ENCODE measurements at regions not wholly inside any gene's neighbourhood (a gene's known extent, or its start where the extent isn't known, plus 50 kb on each side); places are given as distances from the start of the nearest gene placed in this dataset.

DNA sequence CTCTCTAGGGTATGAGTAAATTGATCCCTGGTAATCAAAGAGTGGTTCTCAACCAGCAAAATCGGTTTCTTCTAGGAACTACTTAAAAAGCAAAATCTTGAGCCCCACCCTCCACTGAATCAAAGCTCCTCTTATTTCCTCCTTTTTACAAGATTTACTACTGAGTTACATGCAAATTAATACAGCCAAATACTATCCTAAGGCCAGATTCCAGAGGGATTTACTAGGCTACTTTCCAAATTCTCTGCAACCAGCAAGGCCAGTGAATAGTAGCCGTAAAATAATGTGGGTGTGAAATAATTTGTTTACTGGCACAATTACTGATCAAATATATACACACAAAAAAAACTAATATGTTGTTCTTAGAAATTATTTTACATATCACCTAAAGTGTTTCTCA, 1583.8 kb downstream of the NCAM2 start:
- Histone ChIP-seq H3K4me3 (ENCODE audit: low read length) (no peak overlapping the region), H3K4me1 (ENCODE audit: control insufficient read depth in 2 of 2, insufficient read depth in 2 of 2, low read length in 2 of 2) (no peaks in the 10 kb centered on the region), H3K9me3 (ENCODE audit: control insufficient read depth in 2 of 3, low read length in 3 of 3) (no peaks in the 10 kb centered on the region), H3K27me3 (ENCODE audit: control insufficient read depth in 2 of 2, insufficient read depth in 2 of 2, low read length in 2 of 2) (no peaks in the 10 kb centered on the region), H3K36me3 (ENCODE audit: control insufficient read depth in 2 of 3, insufficient read depth in 3 of 3, low read length in 3 of 3) (no peaks in the 10 kb centered on the region), H3K27ac (ENCODE audit: low read depth, low read length) (no peak overlapping the region)
- POLR2A ChIA-PET: no interaction called here
- peaks cover 0 to 10% (median 0%) of the 10 kb centered on the region in 11 donors for H3K9me3 Mint-ChIP-seq
- ATAC-seq: no peak
- no peaks in the 10 kb centered on the region for H3K36me3 Mint-ChIP-seq
- CTCF ChIA-PET: no interaction called here
- H3K4me1 Mint-ChIP-seq: no peaks in the 10 kb centered on the region
- no peak overlapping the region for H3K4me3 Mint-ChIP-seq
- no peak overlapping the region for H3K27ac Mint-ChIP-seq
- intact Hi-C loops (cut with micrococcal nuclease): no loop called here
- no peaks in the 10 kb centered on the region for H3K27me3 Mint-ChIP-seq
- DNase-seq: no peak

DNA sequence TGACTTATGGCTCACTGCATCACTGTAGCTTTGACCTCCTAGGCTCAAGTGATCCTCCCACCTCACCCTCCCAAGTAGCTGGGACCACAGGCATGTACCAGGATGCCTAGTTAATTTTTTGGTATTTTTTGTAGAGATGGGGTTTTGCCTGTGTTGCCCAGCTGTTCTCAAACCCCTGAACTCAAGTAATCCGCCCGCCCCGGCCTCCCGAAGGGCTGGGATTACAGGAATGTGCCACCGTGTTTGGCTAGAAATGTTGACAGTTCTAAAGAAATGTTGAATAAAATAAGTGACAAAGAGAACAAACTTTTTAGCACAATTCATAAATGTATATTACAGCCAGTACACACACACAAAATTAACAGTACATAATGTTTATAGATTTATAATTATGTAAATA, 1586.1 kb downstream of the NCAM2 start:
- Mint-ChIP-seq H3K27ac (no peak overlapping the region), H3K27me3 (no peaks in the 10 kb centered on the region), H3K9me3 (peaks cover 0 to 10% (median 0%) of the 10 kb centered on the region in 11 donors), H3K36me3 (no peaks in the 10 kb centered on the region), H3K4me3 (no peak overlapping the region), H3K4me1 (no peaks in the 10 kb centered on the region)
- CTCF ChIA-PET: interaction anchor here (0.7 kb wide), 1 partner anchor 39 kb away, joined by 3 read pairs; no protein-coding TSS in a partner anchor
- H3K9me3 ChIP-seq (ENCODE audit: control insufficient read depth in 2 of 3, low read length in 3 of 3): no peaks in the 10 kb centered on the region
- intact Hi-C loops (cut with micrococcal nuclease): no loop called here
- no peaks in the 10 kb centered on the region for H3K27me3 ChIP-seq (ENCODE audit: control insufficient read depth in 2 of 2, insufficient read depth in 2 of 2, low read length in 2 of 2)
- DNase-seq (no peak), ATAC-seq (no peak)
- no peak overlapping the region for H3K4me3 ChIP-seq (ENCODE audit: low read length)
- POLR2A ChIA-PET: no interaction called here
- no peaks in the 10 kb centered on the region for H3K36me3 ChIP-seq (ENCODE audit: control insufficient read depth in 2 of 3, insufficient read depth in 3 of 3, low read length in 3 of 3)
- H3K4me1 ChIP-seq (ENCODE audit: control insufficient read depth in 2 of 2, insufficient read depth in 2 of 2, low read length in 2 of 2): no peaks in the 10 kb centered on the region
- H3K27ac ChIP-seq (ENCODE audit: low read depth, low read length): no peak overlapping the region

DNA sequence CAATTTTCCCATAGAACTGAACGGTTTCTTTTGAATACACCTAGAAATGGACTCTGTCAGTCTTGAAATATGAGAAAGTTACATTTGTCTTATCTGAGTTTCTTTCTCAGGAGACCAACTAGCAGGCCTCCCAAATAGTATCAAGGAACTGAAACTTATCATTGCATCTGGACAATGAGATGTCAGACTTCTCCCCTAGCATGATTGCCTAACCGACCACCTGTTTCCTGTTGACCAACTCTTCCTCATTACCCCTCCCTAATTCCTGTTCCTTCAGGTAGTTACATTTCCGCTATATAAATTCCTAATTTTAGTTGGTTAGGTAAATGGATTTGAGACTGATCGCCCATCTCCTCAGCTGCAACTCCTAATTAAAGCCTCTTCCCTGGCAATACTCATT, 1587.3 kb downstream of the NCAM2 start:
- H3K4me1 ChIP-seq (ENCODE audit: control insufficient read depth in 2 of 2, insufficient read depth in 2 of 2, low read length in 2 of 2): no peaks in the 10 kb centered on the region
- ChIA-PET POLR2A (no interaction called here), CTCF (no interaction called here)
- H3K27me3 ChIP-seq (ENCODE audit: control insufficient read depth in 2 of 2, insufficient read depth in 2 of 2, low read length in 2 of 2): no peaks in the 10 kb centered on the region
- Mint-ChIP-seq H3K36me3 (no peaks in the 10 kb centered on the region), H3K4me3 (no peak overlapping the region), H3K4me1 (no peaks in the 10 kb centered on the region), H3K9me3 (peaks cover 0 to 10% (median 0%) of the 10 kb centered on the region in 11 donors), H3K27ac (no peak overlapping the region), H3K27me3 (no peaks in the 10 kb centered on the region)
- intact Hi-C loops (cut with micrococcal nuclease): no loop called here
- no peak for ATAC-seq
- no peak overlapping the region for H3K4me3 ChIP-seq (ENCODE audit: low read length)
- H3K9me3 ChIP-seq (ENCODE audit: control insufficient read depth in 2 of 3, low read length in 3 of 3): no peaks in the 10 kb centered on the region
- no peaks in the 10 kb centered on the region for H3K36me3 ChIP-seq (ENCODE audit: control insufficient read depth in 2 of 3, insufficient read depth in 3 of 3, low read length in 3 of 3)
- H3K27ac ChIP-seq (ENCODE audit: low read depth, low read length): no peak overlapping the region
- no peak for DNase-seq

DNA sequence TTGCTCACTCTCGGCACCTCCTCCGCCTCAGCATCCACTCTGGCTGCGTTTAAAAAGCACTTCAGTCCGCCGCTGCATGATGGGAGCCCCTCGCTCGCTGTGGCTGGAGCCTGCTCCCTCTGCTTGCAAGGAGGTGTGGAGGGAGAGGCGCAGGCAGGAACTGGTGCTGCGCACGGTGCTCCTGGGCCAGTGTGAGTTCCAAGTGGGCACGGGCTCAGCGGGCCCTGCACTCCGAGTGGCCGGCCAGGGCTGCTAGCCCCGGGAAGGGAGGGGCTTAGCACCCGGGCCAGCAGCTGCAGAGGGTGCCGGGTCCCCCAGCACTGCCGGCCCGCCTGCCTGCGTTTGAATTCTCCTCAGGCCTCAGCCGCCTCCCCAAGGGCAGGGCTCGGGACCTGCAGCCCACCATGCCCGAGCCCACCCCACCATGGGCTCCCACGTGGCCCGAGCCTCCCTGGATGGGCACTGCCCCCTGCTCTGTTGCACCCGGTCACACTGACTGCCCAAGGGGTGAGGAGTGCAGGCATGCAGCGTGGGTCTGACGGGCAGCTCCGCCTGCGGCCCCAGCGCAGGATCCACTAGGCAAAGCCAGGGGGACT, 1599.5 kb downstream of the NCAM2 start:
- H3K27ac ChIP-seq (ENCODE audit: low read depth, low read length): no peak overlapping the region
- H3K27ac Mint-ChIP-seq: no peak overlapping the region
- ATAC-seq (no peak), DNase-seq (no peak)
- H3K4me1 ChIP-seq (ENCODE audit: control insufficient read depth in 2 of 2, insufficient read depth in 2 of 2, low read length in 2 of 2): no peaks in the 10 kb centered on the region
- H3K36me3 Mint-ChIP-seq: no peaks in the 10 kb centered on the region
- H3K9me3 Mint-ChIP-seq: peaks cover 0 to 22% (median 2%) of the 10 kb centered on the region in 11 donors
- H3K4me3 Mint-ChIP-seq: no peak overlapping the region
- H3K9me3 ChIP-seq (ENCODE audit: control insufficient read depth in 2 of 3, low read length in 3 of 3): no peaks in the 10 kb centered on the region
- no peak overlapping the region for H3K4me3 ChIP-seq (ENCODE audit: low read length)
- H3K36me3 ChIP-seq (ENCODE audit: control insufficient read depth in 2 of 3, insufficient read depth in 3 of 3, low read length in 3 of 3): no peaks in the 10 kb centered on the region
- ChIA-PET POLR2A (no interaction called here), CTCF (no interaction called here)
- intact Hi-C loops (cut with micrococcal nuclease): no loop called here
- H3K4me1 Mint-ChIP-seq: no peaks in the 10 kb centered on the region
- H3K27me3 Mint-ChIP-seq: no peaks in the 10 kb centered on the region
- no peaks in the 10 kb centered on the region for H3K27me3 ChIP-seq (ENCODE audit: control insufficient read depth in 2 of 2, insufficient read depth in 2 of 2, low read length in 2 of 2)

DNA sequence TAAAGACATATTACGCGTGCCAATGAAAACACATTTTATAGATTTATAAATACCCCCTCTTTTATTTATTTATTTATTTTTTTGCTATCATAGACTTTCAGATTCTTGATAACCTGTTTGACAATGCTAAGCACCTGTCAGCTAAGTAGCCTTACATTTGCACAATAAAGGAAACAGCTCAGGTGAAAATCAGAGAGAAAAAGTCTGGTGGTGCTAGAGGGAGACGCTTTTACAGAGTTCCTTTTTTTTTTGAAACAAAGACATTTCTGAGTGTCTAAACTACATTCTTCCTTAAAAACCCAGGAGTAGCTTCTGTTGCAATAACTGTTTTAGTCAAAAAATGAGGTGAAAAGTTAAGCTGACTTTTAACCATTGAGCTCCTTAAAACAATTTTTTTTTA, 1611.6 kb downstream of the NCAM2 start:
- H3K27me3 ChIP-seq (ENCODE audit: control insufficient read depth in 2 of 2, insufficient read depth in 2 of 2, low read length in 2 of 2): no peaks in the 10 kb centered on the region
- Mint-ChIP-seq H3K36me3 (no peaks in the 10 kb centered on the region), H3K4me3 (no peak overlapping the region), H3K27me3 (peaks cover 0 to 3% (median 0%) of the 10 kb centered on the region in 5 donors), H3K4me1 (no peaks in the 10 kb centered on the region), H3K27ac (no peak overlapping the region), H3K9me3 (peaks cover 0 to 5% (median 0%) of the 10 kb centered on the region in 11 donors)
- no peak overlapping the region for H3K27ac ChIP-seq (ENCODE audit: low read depth, low read length)
- CTCF ChIA-PET: interaction anchor here (0.6 kb wide), 1 partner anchor 185 kb away, joined by 3 read pairs; no protein-coding TSS in a partner anchor
- no peaks in the 10 kb centered on the region for H3K9me3 ChIP-seq (ENCODE audit: control insufficient read depth in 2 of 3, low read length in 3 of 3)
- ATAC-seq (no peak), DNase-seq (no peak)
- intact Hi-C loops (cut with micrococcal nuclease): no loop called here
- no peak overlapping the region for H3K4me3 ChIP-seq (ENCODE audit: low read length)
- H3K4me1 ChIP-seq (ENCODE audit: control insufficient read depth in 2 of 2, insufficient read depth in 2 of 2, low read length in 2 of 2): no peaks in the 10 kb centered on the region
- POLR2A ChIA-PET: no interaction called here
- no peaks in the 10 kb centered on the region for H3K36me3 ChIP-seq (ENCODE audit: control insufficient read depth in 2 of 3, insufficient read depth in 3 of 3, low read length in 3 of 3)

DNA sequence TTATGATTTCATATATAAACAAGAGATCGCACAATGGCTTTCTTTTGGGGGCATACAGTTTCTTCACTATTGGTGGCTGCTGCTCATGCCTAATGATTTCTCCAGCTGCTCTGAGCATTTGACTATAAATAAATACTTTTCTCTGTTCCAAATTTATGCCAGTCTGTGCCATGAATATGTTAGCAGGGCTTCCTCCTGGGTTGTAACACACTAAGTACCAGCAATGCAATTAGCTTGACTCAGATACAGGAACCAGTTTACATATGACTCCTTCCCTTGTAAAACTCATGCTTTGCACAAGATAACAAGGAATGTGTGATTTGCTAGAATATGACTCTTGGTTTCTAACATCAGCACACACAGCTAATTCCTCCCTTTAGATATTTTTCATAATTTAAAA, 1629.7 kb downstream of the NCAM2 start:
- H3K27me3 Mint-ChIP-seq: no peaks in the 10 kb centered on the region
- Histone ChIP-seq H3K4me3 (ENCODE audit: low read length) (no peak overlapping the region), H3K27me3 (ENCODE audit: control insufficient read depth in 2 of 2, insufficient read depth in 2 of 2, low read length in 2 of 2) (no peaks in the 10 kb centered on the region), H3K4me1 (ENCODE audit: control insufficient read depth in 2 of 2, insufficient read depth in 2 of 2, low read length in 2 of 2) (no peaks in the 10 kb centered on the region), H3K36me3 (ENCODE audit: control insufficient read depth in 2 of 3, insufficient read depth in 3 of 3, low read length in 3 of 3) (no peaks in the 10 kb centered on the region), H3K9me3 (ENCODE audit: control insufficient read depth in 2 of 3, low read length in 3 of 3) (no peaks in the 10 kb centered on the region), H3K27ac (ENCODE audit: low read depth, low read length) (no peak overlapping the region)
- ChIA-PET CTCF (no interaction called here), POLR2A (no interaction called here)
- H3K4me3 Mint-ChIP-seq: no peak overlapping the region
- DNase-seq (no peak), ATAC-seq (no peak)
- no peaks in the 10 kb centered on the region for H3K4me1 Mint-ChIP-seq
- peaks cover 0 to 12% (median 0%) of the 10 kb centered on the region in 11 donors for H3K9me3 Mint-ChIP-seq
- no peak overlapping the region for H3K27ac Mint-ChIP-seq
- intact Hi-C loops (cut with micrococcal nuclease): no loop called here
- H3K36me3 Mint-ChIP-seq: no peaks in the 10 kb centered on the region

DNA sequence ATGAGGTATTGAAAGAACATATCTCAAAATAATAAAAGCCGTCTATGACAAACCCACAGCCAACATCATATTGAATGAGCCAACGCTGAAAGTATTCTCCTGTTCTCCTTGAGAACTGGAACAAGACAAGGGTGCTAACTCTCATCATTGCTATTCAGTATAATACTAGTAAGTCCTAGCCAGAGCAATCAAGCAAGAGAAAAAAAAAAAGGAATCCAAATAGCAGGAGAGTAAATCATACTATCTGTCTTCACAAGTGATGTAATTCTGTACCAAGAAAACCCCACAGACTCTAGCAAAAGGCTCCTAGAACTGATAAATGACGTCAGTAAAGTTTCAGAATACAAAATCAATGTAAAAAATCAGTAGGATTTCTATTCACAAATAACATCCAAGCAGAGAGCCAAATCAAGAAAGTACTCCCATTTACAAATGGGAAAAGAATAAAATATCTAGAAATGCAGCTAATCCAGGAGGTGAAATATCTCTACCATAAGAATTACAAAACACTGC, 1632.8 kb downstream of the NCAM2 start:
- DNase-seq (no peak), ATAC-seq (no peak)
- intact Hi-C loops (cut with micrococcal nuclease): no loop called here
- H3K27me3 Mint-ChIP-seq: no peaks in the 10 kb centered on the region
- peaks cover 0 to 6% (median 0%) of the 10 kb centered on the region in 11 donors for H3K9me3 Mint-ChIP-seq
- no peak overlapping the region for H3K4me3 Mint-ChIP-seq
- Histone ChIP-seq H3K27ac (ENCODE audit: low read depth, low read length) (no peak overlapping the region), H3K36me3 (ENCODE audit: control insufficient read depth in 2 of 3, insufficient read depth in 3 of 3, low read length in 3 of 3) (no peaks in the 10 kb centered on the region), H3K4me1 (ENCODE audit: control insufficient read depth in 2 of 2, insufficient read depth in 2 of 2, low read length in 2 of 2) (no peaks in the 10 kb centered on the region), H3K4me3 (ENCODE audit: low read length) (no peak overlapping the region), H3K27me3 (ENCODE audit: control insufficient read depth in 2 of 2, insufficient read depth in 2 of 2, low read length in 2 of 2) (no peaks in the 10 kb centered on the region), H3K9me3 (ENCODE audit: control insufficient read depth in 2 of 3, low read length in 3 of 3) (no peaks in the 10 kb centered on the region)
- ChIA-PET POLR2A (no interaction called here), CTCF (no interaction called here)
- H3K4me1 Mint-ChIP-seq: no peaks in the 10 kb centered on the region
- no peak overlapping the region for H3K27ac Mint-ChIP-seq
- no peaks in the 10 kb centered on the region for H3K36me3 Mint-ChIP-seq

Measured in naive thymus-derived CD4-positive, alpha-beta T cell (primary cell).